A673 (cell line): ENCODE measurements at regions not wholly inside any gene's neighbourhood (a gene's known extent, or its start where the extent isn't known, plus 50 kb on each side); places are given as distances from the start of the nearest gene placed in this dataset.

Experiments used
- BruUV-seq: library from RNA; stranded (reverse); fragments of 400-500 nt; replicated peaks from 2 replicates; lab custom pipeline; 2021; lab: Mats Ljungman, UMichigan
- CTCF ChIA-PET: fragments of 300-600 bp; sonication (Branson Sonifier 250); formaldehyde crosslinking; loops from one replicate; lab custom pipeline; 2022; ENCODE audit warnings: antibody characterized with exemption; lab: Charles Lee
- POLR2A ChIA-PET: fragments of 300-600 bp; sonication (Branson Sonifier 250); formaldehyde crosslinking; loops from one replicate; lab custom pipeline; 2022; ENCODE audit warnings: antibody characterized with exemption; ENCODE audit not compliant: low non-redundant PET; lab: Charles Lee
- DNase-seq: peaks from one replicate; pipeline ENCODE4 v3.0.0-alpha.2; 2015; ENCODE audit warnings: low spot score
- H3K27ac ChIP-seq: fragments of 200-600 bp; sonication (generic); 2 replicates; pipeline ENCODE4 v1.5.1; 2016; ENCODE audit warnings: mixed run types, low read depth, mild to moderate bottlenecking, mixed read lengths, antibody characterized with exemption, low read length; ENCODE audit not compliant: poor library complexity, severe bottlenecking
- H3K27me3 ChIP-seq: fragments of 200-600 bp; sonication (generic); replicated peaks from 2 replicates; pipeline ENCODE4 v1.6.1; 2017; ENCODE audit warnings: mixed run types, low read depth, mild to moderate bottlenecking, mixed read lengths, antibody characterized with exemption, low read length; ENCODE audit not compliant: insufficient read depth, poor library complexity
- H3K36me3 ChIP-seq: fragments of 200-600 bp; sonication (generic); 2 replicates; pipeline ENCODE4 v1.6.1; 2016; ENCODE audit warnings: mixed run types, mild to moderate bottlenecking, mixed read lengths, antibody characterized with exemption, low read length; ENCODE audit not compliant: insufficient read depth, poor library complexity, severe bottlenecking
- H3K4me1 ChIP-seq: fragments of 200-600 bp; sonication (generic); 2 replicates; pipeline ENCODE4 v1.6.1; 2017; ENCODE audit warnings: mixed run types, mild to moderate bottlenecking, mixed read lengths, antibody characterized with exemption, low read length; ENCODE audit not compliant: insufficient read depth, poor library complexity, severe bottlenecking
- H3K4me3 ChIP-seq: fragments of 200-600 bp; sonication (generic); 2 replicates; pipeline ENCODE4 v1.5.1; 2016; ENCODE audit warnings: low read depth, mixed run types, mild to moderate bottlenecking, mixed read lengths, low read length; ENCODE audit not compliant: poor library complexity, severe bottlenecking
- H3K9me3 ChIP-seq: fragments of 200-600 bp; sonication (generic); 2 replicates; pipeline ENCODE4 v1.6.1; 2016; ENCODE audit warnings: mixed run types, low read depth, mild to moderate bottlenecking, mixed read lengths, antibody characterized with exemption, low read length; ENCODE audit not compliant: poor library complexity, severe bottlenecking
- CTCF ChIP-seq: fragments of 300-800, 200-600 bp; sonication (generic); conservative IDR thresholded peaks from 2 replicates; pipeline ENCODE4 v1.5.1; 2017; ENCODE audit warnings: low read depth, mild to moderate bottlenecking, antibody characterized with exemption, low read length, moderate library complexity, mixed read lengths
- EZH2 ChIP-seq: fragments of 200-600 bp; sonication (generic); IDR thresholded peaks from 2 replicates; pipeline ENCODE4 v1.6.1; 2017; ENCODE audit warnings: borderline replicate concordance, low read depth, mild to moderate bottlenecking, mixed read lengths, antibody characterized with exemption, low read length; ENCODE audit not compliant: poor library complexity, severe bottlenecking
- intact Hi-C: fragments of 100-400 bp; cut with micrococcal nuclease; formaldehyde crosslinking; loops from one replicate; pipeline ENCODE4 v1.10.0; 2022; ENCODE audit not compliant: unreplicated experiment

- TF ChIP-seq CTCF = no peak
- no peak for TF ChIP-seq EZH2
- no peaks in the 10 kb centered on the region for H3K36me3 ChIP-seq
- BruUV-seq = no TSS peak
- H3K4me1 ChIP-seq = no peaks in the 10 kb centered on the region
- intact Hi-C loops = no loop called here
- H3K9me3 ChIP-seq = no peaks in the 10 kb centered on the region
- no peak for DNase-seq
- H3K27ac ChIP-seq = no peak overlapping the region
- ChIA-PET CTCF (no interaction called here), POLR2A (no interaction called here)
- no peaks in the 10 kb centered on the region for H3K27me3 ChIP-seq
- no peak overlapping the region for H3K4me3 ChIP-seq
Observed at GRCh38 chr10:118500477-118501104, 94.9 kb downstream of the PRLHR start.

GRCh38 chr10:118499186-118499585 is 96.3 kb downstream of the PRLHR start:
- Histone ChIP-seq H3K9me3 (no peaks in the 10 kb centered on the region), H3K27me3 (no peaks in the 10 kb centered on the region), H3K4me1 (no peaks in the 10 kb centered on the region), H3K36me3 (no peaks in the 10 kb centered on the region), H3K4me3 (no peak overlapping the region), H3K27ac (no peak overlapping the region)
- TF ChIP-seq CTCF (no peak), EZH2 (no peak)
- ChIA-PET POLR2A (no interaction called here), CTCF (no interaction called here)
- intact Hi-C loops = no loop called here
- DNase-seq = no peak
- BruUV-seq = no TSS peak

- ChIA-PET POLR2A (no interaction called here), CTCF (no interaction called here)
- no peaks in the 10 kb centered on the region for H3K27me3 ChIP-seq
- H3K27ac ChIP-seq = no peak overlapping the region
- H3K36me3 ChIP-seq = no peaks in the 10 kb centered on the region
- no peak for DNase-seq
- no peak overlapping the region for H3K4me3 ChIP-seq
- BruUV-seq = no TSS peak
- H3K9me3 ChIP-seq = no peaks in the 10 kb centered on the region
- H3K4me1 ChIP-seq = no peaks in the 10 kb centered on the region
- TF ChIP-seq CTCF (no peak), EZH2 (no peak)
- intact Hi-C loops = no loop called here
Observed at GRCh38 chr10:118498623-118499022, 96.8 kb downstream of the PRLHR start.
